Activated naive CD8-positive, alpha-beta T cell treated with anti-CD3 and anti-CD28 coated beads, Interleukin-2, amount 50 U/mL, for 24 hours (primary cell): ENCODE measurements at regions not wholly inside any gene's neighbourhood (a gene's known extent, or its start where the extent isn't known, plus 50 kb on each side); places are given as distances from the start of the nearest gene placed in this dataset.

Experiments used
- ATAC-seq: fragments of 150-1000 bp; cut with Tn5 transposase; one replicate; pipeline ENCODE4 v1.10.0; 2021
- DNase-seq: peaks from one replicate; pipeline ENCODE4 v3.0.0; 2021
- H3K27ac Mint-ChIP-seq: one replicate; pipeline ENCODE4 v1.8.0; 2021; ENCODE audit warnings: mild to moderate bottlenecking, mixed read lengths
- H3K27me3 Mint-ChIP-seq: one replicate; pipeline ENCODE4 v1.8.0; 2021; ENCODE audit warnings: mixed read lengths
- H3K36me3 Mint-ChIP-seq: one replicate; pipeline ENCODE4 v1.8.0; 2021; ENCODE audit warnings: low read depth, mixed read lengths
- H3K4me1 Mint-ChIP-seq: one replicate; pipeline ENCODE4 v1.8.0; 2021; ENCODE audit warnings: mixed read lengths
- H3K4me3 Mint-ChIP-seq: one replicate; pipeline ENCODE4 v1.8.0; 2021; ENCODE audit warnings: mild to moderate bottlenecking, moderate library complexity, mixed read lengths
- H3K9me3 Mint-ChIP-seq: one replicate; pipeline ENCODE4 v1.8.0; 2021; ENCODE audit warnings: mixed read lengths

GRCh38 chrX:9162698-9163097 is 128.8 kb upstream of the FAM9B start:
- ATAC-seq, result peak; percentile 31
- Mint-ChIP-seq H3K27me3 (no peaks in the 10 kb centered on the region), H3K9me3 (peaks cover 5% of the 10 kb centered on the region), H3K36me3 (peaks cover 16% of the 10 kb centered on the region), H3K4me3 (no peak overlapping the region), H3K27ac (peak overlapping the region; percentile 50), H3K4me1 (peaks cover 74% of the 10 kb centered on the region)
- no peak for DNase-seq

DNA sequence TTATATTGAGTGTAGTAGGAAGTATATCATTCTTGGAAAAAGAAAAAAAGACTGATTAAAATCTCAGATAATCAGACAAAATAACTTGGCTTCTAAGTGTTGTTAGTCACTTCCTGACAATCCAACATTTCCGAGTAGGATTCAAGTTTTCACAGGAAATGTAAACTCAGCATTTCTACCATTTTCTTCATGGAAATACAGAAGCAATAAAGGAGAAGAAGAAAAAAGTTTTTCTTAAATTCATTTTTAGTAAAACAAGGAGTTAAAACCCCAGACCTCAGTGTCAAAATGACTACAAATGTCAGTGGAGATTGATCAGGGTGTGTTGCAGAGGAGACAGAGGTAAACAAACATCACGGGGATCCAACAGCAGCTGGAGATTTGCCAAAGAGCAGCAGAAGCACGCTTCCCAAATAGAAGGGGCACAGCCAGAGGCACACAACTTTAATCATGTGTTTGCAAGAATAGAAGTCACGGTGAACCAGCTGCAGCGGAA is 129.3 kb upstream of the FAM9B start:
- no peaks in the 10 kb centered on the region for H3K27me3 Mint-ChIP-seq
- H3K4me1 Mint-ChIP-seq, result peaks cover 73% of the 10 kb centered on the region
- peak overlapping the region; percentile 24 for H3K4me3 Mint-ChIP-seq
- peaks cover 17% of the 10 kb centered on the region for H3K36me3 Mint-ChIP-seq
- peaks cover 5% of the 10 kb centered on the region for H3K9me3 Mint-ChIP-seq
- no peak for DNase-seq
- ATAC-seq, result no peak
- peak overlapping the region; percentile 86 for H3K27ac Mint-ChIP-seq

- H3K9me3 Mint-ChIP-seq, result peaks cover 8% of the 10 kb centered on the region
- no peak overlapping the region for H3K4me3 Mint-ChIP-seq
- H3K4me1 Mint-ChIP-seq, result peaks cover 65% of the 10 kb centered on the region
- H3K27me3 Mint-ChIP-seq, result no peaks in the 10 kb centered on the region
- peaks cover 17% of the 10 kb centered on the region for H3K36me3 Mint-ChIP-seq
- H3K27ac Mint-ChIP-seq, result peak overlapping the region; percentile 86
- no peak for DNase-seq
- peak; percentile 34 for ATAC-seq
These were observed 130.2 kb upstream of the FAM9B start for GRCh38 chrX:9164086-9164485.

DNA sequence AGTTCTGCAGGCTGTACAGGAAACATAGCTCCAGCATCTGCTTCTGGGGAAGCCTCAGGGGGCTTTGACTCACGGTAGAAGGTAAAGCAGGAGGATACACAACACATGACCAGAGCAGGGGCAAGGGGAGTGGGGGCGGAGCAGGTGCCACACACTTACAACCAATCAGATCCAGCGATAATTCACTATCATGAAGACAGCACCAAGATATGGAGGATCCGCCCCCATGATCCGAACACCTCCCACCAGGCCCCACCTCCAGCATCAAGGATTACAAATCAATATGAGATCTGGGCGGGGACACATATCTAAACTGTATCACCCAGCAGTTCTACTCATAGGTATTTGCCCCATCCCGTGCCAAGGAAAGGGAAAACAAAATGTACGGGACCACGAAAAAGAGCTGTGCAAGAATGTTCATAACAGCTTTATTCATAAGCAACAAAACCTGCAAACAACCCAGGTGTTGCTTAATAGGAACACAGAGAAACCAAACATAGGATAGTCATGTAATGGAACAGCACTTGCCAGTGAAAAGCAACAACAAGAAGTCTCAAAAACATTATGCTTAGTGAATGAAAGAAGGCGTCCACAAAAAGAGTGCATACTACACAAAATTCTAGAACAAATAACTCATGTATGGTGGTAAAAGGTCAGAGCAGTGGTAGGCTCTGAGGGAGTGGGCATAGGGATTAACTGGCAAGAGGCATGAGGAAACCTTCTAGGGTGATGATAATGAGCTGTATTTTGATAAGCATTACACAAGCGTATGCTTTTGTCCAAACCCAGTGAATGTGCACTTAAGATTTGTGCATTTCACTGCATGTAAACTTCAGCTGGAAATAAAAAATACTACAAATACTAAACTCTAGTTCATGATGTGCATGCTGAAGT is 130.9 kb upstream of the FAM9B start:
- Mint-ChIP-seq H3K36me3 (peaks cover 17% of the 10 kb centered on the region), H3K27ac (peak overlapping the region; percentile 86), H3K4me1 (peaks cover 64% of the 10 kb centered on the region), H3K4me3 (no peak overlapping the region), H3K9me3 (peaks cover 8% of the 10 kb centered on the region), H3K27me3 (no peaks in the 10 kb centered on the region)
- peak; percentile 45 for ATAC-seq
- DNase-seq, result peak; percentile 10

- Mint-ChIP-seq H3K4me1 (peaks cover 51% of the 10 kb centered on the region), H3K4me3 (no peak overlapping the region), H3K9me3 (peaks cover 3% of the 10 kb centered on the region), H3K27ac (peak overlapping the region; percentile 39), H3K36me3 (peaks cover 17% of the 10 kb centered on the region), H3K27me3 (no peaks in the 10 kb centered on the region)
- ATAC-seq, result no peak
- DNase-seq, result no peak
These were observed 132.6 kb upstream of the FAM9B start for GRCh38 chrX:9166584-9166944.

DNA sequence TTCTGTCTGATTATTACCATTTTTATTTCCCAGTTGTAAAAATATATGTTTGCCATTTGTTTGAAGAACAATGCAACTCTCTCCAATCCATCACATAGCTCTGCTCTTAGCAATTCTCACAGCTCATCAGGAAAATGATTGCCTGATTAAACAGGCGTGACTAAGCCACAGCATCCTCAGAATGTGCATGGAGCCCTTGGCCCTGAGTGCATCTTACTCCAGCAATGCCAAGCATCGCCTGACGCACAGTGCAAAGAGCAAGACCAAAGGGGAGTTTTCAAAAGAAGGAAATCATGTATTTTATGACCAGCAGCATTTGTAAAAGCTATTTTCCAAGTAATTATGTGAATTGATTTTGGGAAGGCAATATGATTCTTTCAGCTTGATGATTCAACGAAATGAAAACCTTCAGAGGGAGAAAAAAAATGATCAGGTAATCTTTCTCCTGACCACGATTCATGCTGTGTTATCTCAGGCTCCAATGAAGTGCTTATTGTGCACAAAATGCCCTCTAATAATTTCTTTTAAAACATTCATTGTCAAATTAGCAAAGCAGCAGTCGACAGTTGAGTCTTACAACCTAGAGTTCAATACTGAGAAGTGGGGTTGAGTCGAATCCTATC is 138.0 kb upstream of the FAM9B start:
- Mint-ChIP-seq H3K27ac (no peak overlapping the region), H3K9me3 (peaks cover 3% of the 10 kb centered on the region), H3K27me3 (no peaks in the 10 kb centered on the region), H3K4me3 (no peak overlapping the region), H3K4me1 (peaks cover 1% of the 10 kb centered on the region), H3K36me3 (peaks cover 7% of the 10 kb centered on the region)
- DNase-seq (no peak), ATAC-seq (no peak)

DNA sequence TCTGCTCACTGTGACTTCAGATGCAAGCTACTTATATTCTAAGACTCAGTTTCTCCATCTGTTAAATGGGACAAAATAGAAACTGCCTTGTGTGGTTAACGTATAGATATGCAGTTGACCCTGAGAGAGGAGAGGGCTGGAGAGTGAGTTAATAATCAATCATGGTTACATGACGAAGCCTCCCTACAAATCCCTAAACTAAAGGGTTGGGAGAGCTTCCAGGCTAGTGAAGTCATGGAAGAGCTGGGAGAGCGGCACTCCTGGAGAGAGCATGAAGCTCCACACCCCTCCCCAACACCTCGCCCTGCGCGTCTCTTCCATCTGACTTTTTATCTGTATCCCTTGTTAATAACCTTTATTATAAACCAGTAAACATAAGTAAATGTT is 138.5 kb upstream of the FAM9B start:
- no peaks in the 10 kb centered on the region for H3K27me3 Mint-ChIP-seq
- H3K9me3 Mint-ChIP-seq, result peaks cover 3% of the 10 kb centered on the region
- no peak overlapping the region for H3K27ac Mint-ChIP-seq
- H3K4me3 Mint-ChIP-seq, result no peak overlapping the region
- ATAC-seq (no peak), DNase-seq (no peak)
- H3K4me1 Mint-ChIP-seq, result peaks cover 1% of the 10 kb centered on the region
- H3K36me3 Mint-ChIP-seq, result peaks cover 2% of the 10 kb centered on the region

- no peak overlapping the region for H3K4me3 Mint-ChIP-seq
- H3K36me3 Mint-ChIP-seq, result no peaks in the 10 kb centered on the region
- no peaks in the 10 kb centered on the region for H3K27me3 Mint-ChIP-seq
- H3K4me1 Mint-ChIP-seq, result no peaks in the 10 kb centered on the region
- no peak overlapping the region for H3K27ac Mint-ChIP-seq
- no peak for ATAC-seq
- no peaks in the 10 kb centered on the region for H3K9me3 Mint-ChIP-seq
- no peak for DNase-seq
These were observed 146.7 kb upstream of the FAM9B start for GRCh38 chrX:9180623-9181022.

GRCh38 chrX:9182041-9182440 is 148.1 kb upstream of the FAM9B start:
- no peak overlapping the region for H3K27ac Mint-ChIP-seq
- H3K4me3 Mint-ChIP-seq, result no peak overlapping the region
- H3K27me3 Mint-ChIP-seq, result no peaks in the 10 kb centered on the region
- no peaks in the 10 kb centered on the region for H3K36me3 Mint-ChIP-seq
- no peak for DNase-seq
- no peaks in the 10 kb centered on the region for H3K9me3 Mint-ChIP-seq
- H3K4me1 Mint-ChIP-seq, result no peaks in the 10 kb centered on the region
- no peak for ATAC-seq

- no peaks in the 10 kb centered on the region for H3K9me3 Mint-ChIP-seq
- ATAC-seq (no peak), DNase-seq (no peak)
- no peaks in the 10 kb centered on the region for H3K4me1 Mint-ChIP-seq
- no peak overlapping the region for H3K27ac Mint-ChIP-seq
- H3K36me3 Mint-ChIP-seq, result no peaks in the 10 kb centered on the region
- no peak overlapping the region for H3K4me3 Mint-ChIP-seq
- no peaks in the 10 kb centered on the region for H3K27me3 Mint-ChIP-seq
These were observed 149.6 kb upstream of the FAM9B start for GRCh38 chrX:9183481-9183880.

DNA sequence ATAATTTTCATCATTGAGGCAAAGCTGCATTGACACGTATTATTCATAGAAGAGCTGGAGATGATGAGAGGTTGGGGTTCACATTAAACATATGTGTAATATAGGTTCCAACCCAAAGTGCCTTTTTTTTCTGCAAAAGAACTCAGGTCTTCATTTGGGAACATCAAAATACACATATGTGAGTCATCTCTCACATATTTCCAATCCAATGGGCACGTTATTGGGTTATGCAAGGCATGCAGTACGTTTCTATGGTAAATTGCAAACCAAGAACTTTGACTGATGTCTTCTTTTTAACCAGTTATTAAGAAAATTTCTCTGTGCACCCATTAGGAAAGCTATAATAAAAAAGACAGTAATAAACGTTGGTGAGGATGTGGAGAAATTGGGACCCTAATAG is 150.3 kb upstream of the FAM9B start:
- no peak overlapping the region for H3K4me3 Mint-ChIP-seq
- H3K9me3 Mint-ChIP-seq, result no peaks in the 10 kb centered on the region
- ATAC-seq (no peak), DNase-seq (no peak)
- no peaks in the 10 kb centered on the region for H3K36me3 Mint-ChIP-seq
- H3K4me1 Mint-ChIP-seq, result peaks cover 2% of the 10 kb centered on the region
- H3K27ac Mint-ChIP-seq, result no peak overlapping the region
- no peaks in the 10 kb centered on the region for H3K27me3 Mint-ChIP-seq

DNA sequence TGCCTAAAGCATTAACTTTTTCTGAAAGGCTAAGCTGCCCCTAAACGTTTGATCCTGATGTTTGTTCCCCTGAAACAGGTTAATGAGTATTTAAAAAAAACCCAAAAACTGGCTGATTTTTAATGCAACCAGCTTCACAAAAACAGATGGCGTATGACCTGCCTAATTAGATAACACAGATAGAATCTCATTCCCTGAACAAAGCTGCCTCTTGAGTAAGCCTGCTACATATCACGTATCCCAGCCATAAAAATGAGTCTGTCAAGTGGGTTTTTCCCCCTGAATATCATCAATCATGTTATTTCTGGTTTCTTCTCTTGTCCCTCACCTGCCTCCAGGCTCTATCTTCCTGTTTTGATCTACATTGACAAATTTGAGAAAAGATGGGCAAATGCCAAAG is 154.2 kb upstream of the FAM9B start:
- H3K4me3 Mint-ChIP-seq, result no peak overlapping the region
- no peaks in the 10 kb centered on the region for H3K36me3 Mint-ChIP-seq
- no peaks in the 10 kb centered on the region for H3K27me3 Mint-ChIP-seq
- no peak overlapping the region for H3K27ac Mint-ChIP-seq
- H3K4me1 Mint-ChIP-seq, result peaks cover 11% of the 10 kb centered on the region
- H3K9me3 Mint-ChIP-seq, result no peaks in the 10 kb centered on the region
- no peak for ATAC-seq
- DNase-seq, result no peak

- H3K4me3 Mint-ChIP-seq, result no peak overlapping the region
- peaks cover 11% of the 10 kb centered on the region for H3K4me1 Mint-ChIP-seq
- no peaks in the 10 kb centered on the region for H3K27me3 Mint-ChIP-seq
- H3K27ac Mint-ChIP-seq, result peak overlapping the region; percentile 69
- DNase-seq (no peak), ATAC-seq (no peak)
- no peaks in the 10 kb centered on the region for H3K9me3 Mint-ChIP-seq
- H3K36me3 Mint-ChIP-seq, result no peaks in the 10 kb centered on the region
These were observed 155.4 kb upstream of the FAM9B start for GRCh38 chrX:9189286-9189685.

DNA sequence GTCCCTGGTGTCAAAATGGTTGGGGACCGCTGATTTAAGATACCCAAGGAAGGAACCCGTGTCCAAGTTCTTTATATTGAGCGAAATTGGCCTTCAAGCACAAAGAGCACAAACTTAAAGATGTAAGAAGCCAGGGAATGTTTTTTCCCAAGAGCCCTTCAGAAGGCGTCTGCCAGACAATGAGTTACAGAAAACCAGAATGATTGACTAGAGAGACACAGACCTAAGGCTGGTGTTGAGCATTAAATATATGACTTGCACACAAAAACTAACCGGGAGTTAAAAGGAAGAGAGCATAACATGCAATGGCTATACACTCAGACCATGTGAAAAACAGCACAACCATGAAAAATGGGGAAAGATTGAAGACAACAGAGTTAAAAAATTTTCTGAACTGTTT is 157.5 kb upstream of the FAM9B start:
- DNase-seq (no peak), ATAC-seq (no peak)
- Mint-ChIP-seq H3K9me3 (no peaks in the 10 kb centered on the region), H3K4me3 (no peak overlapping the region), H3K36me3 (no peaks in the 10 kb centered on the region), H3K4me1 (peaks cover 15% of the 10 kb centered on the region), H3K27me3 (no peaks in the 10 kb centered on the region), H3K27ac (no peak overlapping the region)

DNA sequence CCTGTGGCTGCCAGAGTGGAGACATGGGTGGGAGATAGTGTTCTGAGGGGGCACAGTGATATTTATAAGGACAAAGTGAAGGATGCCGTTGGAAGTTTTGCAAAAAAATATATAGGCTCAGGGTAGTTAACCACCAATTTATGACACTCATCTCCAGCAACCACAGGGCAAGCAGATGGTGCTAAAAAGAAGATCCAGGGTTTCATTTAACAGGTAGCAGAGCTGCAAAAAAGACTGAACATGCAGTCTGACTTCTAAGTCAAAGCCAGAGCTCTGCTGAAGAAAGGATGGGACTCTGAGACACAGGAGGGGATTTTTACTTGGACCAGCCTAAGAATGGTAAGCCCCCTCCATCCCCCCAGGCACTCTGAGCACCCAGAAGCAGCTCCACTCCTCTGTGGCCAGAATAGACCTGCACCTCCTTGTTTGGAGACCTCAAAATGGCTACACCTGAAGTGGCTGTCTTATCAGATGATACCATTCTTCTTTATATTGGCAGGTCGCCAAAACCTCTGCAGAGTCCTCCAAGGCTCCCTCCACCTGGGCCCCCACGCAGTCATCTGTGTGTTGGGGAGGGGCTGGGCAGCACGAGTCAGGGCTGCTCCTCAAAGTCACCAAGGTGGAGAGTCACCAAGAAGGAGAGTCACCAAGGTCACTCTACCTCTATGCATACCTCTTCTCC is 161.4 kb upstream of the FAM9B start:
- Mint-ChIP-seq H3K4me3 (no peak overlapping the region), H3K9me3 (no peaks in the 10 kb centered on the region), H3K27me3 (no peaks in the 10 kb centered on the region), H3K27ac (no peak overlapping the region), H3K36me3 (no peaks in the 10 kb centered on the region), H3K4me1 (peaks cover 4% of the 10 kb centered on the region)
- no peak for ATAC-seq
- DNase-seq, result no peak
